CD1c-positive myeloid dendritic cell (primary cell): ENCODE measurements at regions not wholly inside any gene's neighbourhood (a gene's known extent, or its start where the extent isn't known, plus 50 kb on each side); places are given as distances from the start of the nearest gene placed in this dataset.
"Not testable (repeated sequence)": the region's sequence is repeated elsewhere in the genome, so short reads cannot be mapped to it uniquely, and the experiment has no call there.

Experiments
- DNase-seq: peaks from one replicate; pipeline ENCODE4 v3.0.0-alpha.2; 2016; ENCODE audit errors: extremely low spot score

GRCh38 chr2:109690822-109691541 lies 76.8 kb downstream of the SOWAHC start:
- DNase-seq = no peak

- DNase-seq = peak; percentile 86
Observed at GRCh38 chr2:109692013-109692743, 78.0 kb downstream of the SOWAHC start.

- not testable (repeated sequence) for DNase-seq
Observed at GRCh38 chr2:109692831-109693230, 78.7 kb downstream of the SOWAHC start.

GRCh38 chr2:109693292-109693691 lies 79.1 kb downstream of the SOWAHC start:
- not testable (repeated sequence) for DNase-seq

- no peak for DNase-seq
Observed at GRCh38 chr2:109694190-109694589, 80.0 kb downstream of the SOWAHC start.

- no peak for DNase-seq
Observed at GRCh38 chr2:109695290-109695689, 81.1 kb downstream of the SOWAHC start.

- DNase-seq = no peak
Observed at GRCh38 chr2:109699646-109700045, 85.5 kb downstream of the SOWAHC start.

- no peak for DNase-seq
Observed at GRCh38 chr2:109700680-109701274, 86.6 kb downstream of the SOWAHC start.

GRCh38 chr2:109701362-109701761 lies 87.2 kb downstream of the SOWAHC start:
- no peak for DNase-seq

- no peak for DNase-seq
Observed at GRCh38 chr2:109702250-109702985, 88.3 kb downstream of the SOWAHC start.

GRCh38 chr2:109703077-109703476 lies 88.9 kb downstream of the SOWAHC start:
- no peak for DNase-seq

GRCh38 chr2:109703798-109704197 lies 89.6 kb downstream of the SOWAHC start:
- DNase-seq = no peak

- no peak for DNase-seq
Observed at GRCh38 chr2:109707281-109708147, 86.6 kb upstream of the RGPD5 start.

- no peak for DNase-seq
Observed at GRCh38 chr2:109710505-109711229, 83.4 kb upstream of the RGPD5 start.

- no peak for DNase-seq
Observed at GRCh38 chr2:109711230-109712122, 82.6 kb upstream of the RGPD5 start.

GRCh38 chr2:109712123-109712449 lies 82.0 kb upstream of the RGPD5 start:
- no peak for DNase-seq

- no peak for DNase-seq
Observed at GRCh38 chr2:109712746-109713145, 81.4 kb upstream of the RGPD5 start.

- no peak for DNase-seq
Observed at GRCh38 chr2:109715313-109715805, 78.7 kb upstream of the RGPD5 start.

GRCh38 chr2:109716596-109716995 lies 77.5 kb upstream of the RGPD5 start:
- not testable (repeated sequence) for DNase-seq
